HEK293 (cell line): ENCODE measurements at regions not wholly inside any gene's neighbourhood (a gene's known extent, or its start where the extent isn't known, plus 50 kb on each side); places are given as distances from the start of the nearest gene placed in this dataset.

Experiments
- CTCF ChIA-PET: fragments of 350-600 bp; formaldehyde crosslinking; extraction: SDS; loops from one replicate; lab custom pipeline; 2021; ENCODE audit warnings: antibody characterized with exemption; lab: Yijun Ruan, JAX
- POLR2A ChIA-PET: fragments of 300-600 bp; formaldehyde crosslinking; extraction: SDS; loops from one replicate; lab custom pipeline; 2020; ENCODE audit warnings: antibody characterized with exemption, inconsistent platforms; lab: Yijun Ruan, JAX
- H3K27ac ChIP-seq: fragments of 200-500 bp; sonication (Bioruptor generic); 2 replicates; pipeline ENCODE4 v1.5.1; 2014; ENCODE audit warnings: low read depth, low read length, control low read depth, inconsistent platforms; ENCODE audit errors: extremely low read depth
- H3K36me3 ChIP-seq, 2 experiments: fragments of 200-500 bp in 1 of 2; sonication (Bioruptor generic) in 1 of 2; 1 replicate in 1 of 2; 2 replicates in 1 of 2; pipeline ENCODE4 v1.5.1; 2014 to 2017; ENCODE audit warnings: inconsistent platforms in 2 of 2, low read length in 2 of 2; ENCODE audit not compliant: control insufficient read depth in 2 of 2, insufficient read depth in 1 of 2
- H3K4me1 ChIP-seq: fragments of 200-500 bp; sonication (Bioruptor generic); 2 replicates; pipeline ENCODE4 v1.5.1; 2014; ENCODE audit warnings: mild to moderate bottlenecking, low read length, inconsistent platforms; ENCODE audit not compliant: control insufficient read depth, insufficient read depth
- H3K4me3 ChIP-seq: 2 replicates; pipeline ENCODE4 v1.5.1; 2011; ENCODE audit warnings: low read depth, mild to moderate bottlenecking, control low read depth, low read length, moderate library complexity
- H3K9me3 ChIP-seq: fragments of 200-500 bp; sonication (Bioruptor generic); 2 replicates; pipeline ENCODE4 v1.5.1; 2014; ENCODE audit warnings: low read depth, low read length, inconsistent platforms; ENCODE audit not compliant: control insufficient read depth, insufficient read depth
- HOXD13 ChIP-seq: sonication (generic); formaldehyde crosslinking; IDR thresholded peaks from 2 replicates; pipeline ENCODE4 v1.8.0; 2022; ENCODE audit warnings: missing genetic modification reagents, borderline replicate concordance
- PBX3 ChIP-seq: sonication (generic); formaldehyde crosslinking; IDR thresholded peaks from 2 replicates; pipeline ENCODE4 v1.8.1; 2022; ENCODE audit warnings: mild to moderate bottlenecking, moderate library complexity, missing genetic modification reagents
- PRDM1 ChIP-seq: fragments of 450-650 bp; formaldehyde crosslinking; IDR thresholded peaks from 2 replicates; pipeline ENCODE4; 2016; ENCODE audit warnings: missing biosample characterization, missing genetic modification characterization
- RBAK ChIP-seq: fragments of 450-650 bp; formaldehyde crosslinking; IDR thresholded peaks from 2 replicates; pipeline ENCODE4 v1.5.1; 2016; ENCODE audit warnings: missing biosample characterization, missing genetic modification characterization
- SCRT2 ChIP-seq: fragments of 450-650 bp; formaldehyde crosslinking; IDR thresholded peaks from 2 replicates; pipeline ENCODE4 v1.5.1; 2016; ENCODE audit warnings: missing biosample characterization, missing genetic modification characterization
- ZBTB1 ChIP-seq: fragments of 450-650 bp; formaldehyde crosslinking; IDR thresholded peaks from 2 replicates; pipeline ENCODE4 v1.5.1; 2016; ENCODE audit warnings: missing biosample characterization, missing genetic modification characterization
- ZBTB17 ChIP-seq: fragments of 450-650 bp; formaldehyde crosslinking; IDR thresholded peaks from 2 replicates; pipeline ENCODE4 v1.5.1; 2016; ENCODE audit warnings: missing biosample characterization, missing genetic modification characterization
- ZNF114 ChIP-seq: fragments of 450-650 bp; formaldehyde crosslinking; IDR thresholded peaks from 2 replicates; pipeline ENCODE4 v1.5.0; 2017; ENCODE audit warnings: missing biosample characterization, missing genetic modification characterization
- ZNF132 ChIP-seq: fragments of 450-650 bp; formaldehyde crosslinking; IDR thresholded peaks from 2 replicates; pipeline ENCODE4 v1.5.1; 2017; ENCODE audit warnings: missing biosample characterization, missing genetic modification characterization, borderline replicate concordance
- ZNF133 ChIP-seq: fragments of 450-650 bp; formaldehyde crosslinking; IDR thresholded peaks from 2 replicates; pipeline ENCODE4 v1.5.1; 2016; ENCODE audit warnings: missing biosample characterization, missing genetic modification characterization
- ZNF138 ChIP-seq: fragments of 450-650 bp; formaldehyde crosslinking; IDR thresholded peaks from 2 replicates; pipeline ENCODE4 v1.5.1; 2016; ENCODE audit warnings: missing biosample characterization, missing genetic modification characterization, borderline replicate concordance
- ZNF140 ChIP-seq: fragments of 450-650 bp; formaldehyde crosslinking; IDR thresholded peaks from 2 replicates; pipeline ENCODE4 v1.5.1; 2016; ENCODE audit warnings: missing biosample characterization, missing genetic modification characterization
- ZNF175 ChIP-seq: fragments of 450-650 bp; formaldehyde crosslinking; IDR thresholded peaks from 2 replicates; pipeline ENCODE4 v1.5.1; 2016; ENCODE audit warnings: missing biosample characterization, missing genetic modification characterization
- ZNF280C ChIP-seq: fragments of 450-650 bp; formaldehyde crosslinking; IDR thresholded peaks from 2 replicates; pipeline ENCODE4 v1.5.1; 2016; ENCODE audit warnings: missing biosample characterization, missing genetic modification characterization
- ZNF292 ChIP-seq: fragments of 450-650 bp; formaldehyde crosslinking; IDR thresholded peaks from 2 replicates; pipeline ENCODE4 v1.5.1; 2016; ENCODE audit warnings: low read depth, missing biosample characterization, missing genetic modification characterization, borderline replicate concordance
- ZNF473 ChIP-seq: fragments of 450-650 bp; formaldehyde crosslinking; IDR thresholded peaks from 2 replicates; pipeline ENCODE4 v1.5.1; 2017; ENCODE audit warnings: missing biosample characterization, missing genetic modification characterization
- ZNF664 ChIP-seq: fragments of 450-650 bp; formaldehyde crosslinking; IDR thresholded peaks from 2 replicates; pipeline ENCODE4 v1.5.1; 2016; ENCODE audit warnings: missing biosample characterization, missing genetic modification characterization
- ZNF76 ChIP-seq: fragments of 450-650 bp; formaldehyde crosslinking; IDR thresholded peaks from 2 replicates; pipeline ENCODE4; 2016; ENCODE audit warnings: low read depth, missing biosample characterization, missing genetic modification characterization, borderline replicate concordance
- ZNF830 ChIP-seq: fragments of 450-650 bp; IDR thresholded peaks from 2 replicates; pipeline ENCODE4 v1.5.0; 2018; ENCODE audit warnings: missing biosample characterization, missing genetic modification characterization, low read depth, mild to moderate bottlenecking, moderate library complexity
- ZNF837 ChIP-seq: fragments of 450-650 bp; formaldehyde crosslinking; IDR thresholded peaks from 2 replicates; pipeline ENCODE4 v1.5.1; 2016; ENCODE audit warnings: missing biosample characterization, missing genetic modification characterization
- ZSCAN5A ChIP-seq: fragments of 450-650 bp; formaldehyde crosslinking; IDR thresholded peaks from 2 replicates; pipeline ENCODE4 v1.5.1; 2016; ENCODE audit warnings: missing biosample characterization, missing genetic modification characterization

GRCh38 chr10:84004221-84004620, 135.1 kb upstream of the GHITM start:
- Histone ChIP-seq H3K4me3 (no peak overlapping the region), H3K9me3 (no peaks in the 10 kb centered on the region), H3K36me3 (no peaks in the 10 kb centered on the region), H3K27ac (no peak overlapping the region), H3K4me1 (no peaks in the 10 kb centered on the region)
- POLR2A ChIA-PET, result no interaction called here
- CTCF ChIA-PET, result interaction anchor here (0.7 kb wide), 2 partner anchors 941 to 1397 kb away, joined by 3 read pairs; no protein-coding TSS in a partner anchor
- no peak for TF ChIP-seq SCRT2 (tag by site-specific recombination)
- no peak for TF ChIP-seq ZNF280C
- TF ChIP-seq ZNF114 (tag by site-specific recombination), result no peak
- no peak for TF ChIP-seq PRDM1 (tag by site-specific recombination)
- TF ChIP-seq PBX3 (CRISPR knock-in tag), result no peak
- no peak for TF ChIP-seq ZNF473
- no peak for TF ChIP-seq ZNF175 (tag by site-specific recombination)
- no peak for TF ChIP-seq ZNF133
- TF ChIP-seq ZNF76 (tag by site-specific recombination), result no peak
- no peak for TF ChIP-seq HOXD13
- TF ChIP-seq RBAK (tag by site-specific recombination), result no peak
- no peak for TF ChIP-seq ZNF132
- no peak for TF ChIP-seq ZNF140
- TF ChIP-seq ZNF830 (tag by site-specific recombination), result no peak
- no peak for TF ChIP-seq ZBTB1
- no peak for TF ChIP-seq ZNF664 (tag by site-specific recombination)

GRCh38 chr10:84005403-84005802, 133.9 kb upstream of the GHITM start:
- ChIA-PET POLR2A (no interaction called here), CTCF (no interaction called here)
- no peaks in the 10 kb centered on the region for H3K9me3 ChIP-seq
- no peak overlapping the region for H3K27ac ChIP-seq
- TF ChIP-seq SCRT2 (tag by site-specific recombination) (no peak), ZNF138 (tag by site-specific recombination) (no peak), ZNF292 (tag by site-specific recombination) (no peak)
- H3K36me3 ChIP-seq, result no peaks in the 10 kb centered on the region
- H3K4me3 ChIP-seq, result no peak overlapping the region
- H3K4me1 ChIP-seq, result no peaks in the 10 kb centered on the region

GRCh38 chr10:84007482-84007881, 131.8 kb upstream of the GHITM start:
- no peak overlapping the region for H3K27ac ChIP-seq
- H3K4me1 ChIP-seq, result no peaks in the 10 kb centered on the region
- ChIA-PET CTCF (interaction anchor here (0.9 to 1.1 kb wide), 3 partner anchors 10 to 15 kb away, joined by 3 to 5 read pairs (median 4); no protein-coding TSS in a partner anchor), POLR2A (no interaction called here)
- no peaks in the 10 kb centered on the region for H3K36me3 ChIP-seq
- no peak overlapping the region for H3K4me3 ChIP-seq
- no peaks in the 10 kb centered on the region for H3K9me3 ChIP-seq
- TF ChIP-seq ZBTB17 (tag by site-specific recombination), result no peak
- no peak for TF ChIP-seq ZNF837 (tag by site-specific recombination)
- no peak for TF ChIP-seq ZSCAN5A (tag by site-specific recombination)
- TF ChIP-seq, all 188 proteins: peak for 0
